B cell (primary cell): ENCODE measurements at regions not wholly inside any gene's neighbourhood (a gene's known extent, or its start where the extent isn't known, plus 50 kb on each side); places are given as distances from the start of the nearest gene placed in this dataset.

Experiments
- ATAC-seq: fragments of 200-7000 bp; cut with Tn5 transposase; one replicate; pipeline ENCODE4 v1.10.0; 2021; ENCODE audit warnings: low read depth, mild to moderate bottlenecking, moderate number of reproducible peaks, moderate library complexity
- CTCF ChIA-PET: fragments of 350-600 bp; sonication (Branson Sonifier 250); formaldehyde crosslinking; loops from one replicate; lab custom pipeline; 2021; ENCODE audit warnings: antibody characterized with exemption, inconsistent platforms; lab: Charles Lee
- POLR2A ChIA-PET: fragments of 350-600 bp; sonication (Branson Sonifier 250); formaldehyde crosslinking; loops from one replicate; lab custom pipeline; 2021; ENCODE audit warnings: antibody characterized with exemption; lab: Charles Lee
- DNase-seq: peaks from one replicate; pipeline ENCODE4 v3.0.0; 2013
- H2AFZ ChIP-seq: 2 replicates; pipeline ENCODE4 v1.6.1; 2012; ENCODE audit warnings: mild to moderate bottlenecking, low read depth, low read length; ENCODE audit not compliant: insufficient read depth, poor library complexity, severe bottlenecking
- H3K27ac ChIP-seq, 2 donors: 1 replicate in 1 of 2; 2 replicates in 1 of 2; pipeline ENCODE4 v1.5.1; 2012 to 2013; ENCODE audit warnings: low read length in 2 of 2, mild to moderate bottlenecking in 2 of 2, moderate library complexity in 1 of 2
- H3K27me3 ChIP-seq, 4 experiments: fragments of 200-600 bp in 1 of 4; sonication (generic) in 1 of 4; replicated peaks in 1 of 4; 1 replicate in 2 of 4; 2 replicates in 2 of 4; pipeline versions ENCODE4 v1.6.1 to v1.7.0; 2013 to 2016; ENCODE audit warnings: low read length in 3 of 4, mild to moderate bottlenecking in 2 of 4, mixed read lengths in 1 of 4, moderate library complexity in 1 of 4; ENCODE audit not compliant: insufficient read depth in 4 of 4, control insufficient read depth in 3 of 4; ENCODE audit errors: control extremely low read depth in 1 of 4
- H3K36me3 ChIP-seq, 2 experiments: replicated peaks in 1 of 2; 1 replicate in 1 of 2; 2 replicates in 1 of 2; pipeline versions ENCODE4 v1.6.1 to v1.7.1; 2013; ENCODE audit warnings: low read length in 1 of 2; ENCODE audit not compliant: insufficient read depth in 2 of 2, control insufficient read depth in 1 of 2; ENCODE audit errors: control extremely low read depth in 1 of 2, extremely low read depth in 1 of 2
- H3K4me1 ChIP-seq, 2 donors: fragments of 200-600 bp in 1 of 2; sonication (generic) in 1 of 2; 1 replicate in 1 of 2; 2 replicates in 1 of 2; pipeline versions ENCODE4 v1.5.1 to v1.6.1; 2013 to 2017; ENCODE audit warnings: low read length in 2 of 2; ENCODE audit not compliant: control insufficient read depth in 2 of 2, insufficient read depth in 2 of 2
- H3K4me2 ChIP-seq: replicated peaks from 2 replicates; pipeline ENCODE3; 2012; ENCODE audit warnings: mild to moderate bottlenecking, low read depth, low read length; ENCODE audit not compliant: poor library complexity, severe bottlenecking
- H3K4me3 ChIP-seq, 5 experiments: fragments of 200-600 bp in 1 of 5; sonication (generic) in 1 of 5; 1 replicate in 3 of 5; 2 replicates in 2 of 5; pipeline versions ENCODE4 v1.5.1 to v1.7.0; 2011 to 2016; ENCODE audit warnings: low read length in 4 of 5, mild to moderate bottlenecking in 4 of 5, low read depth in 2 of 5, control low read depth in 1 of 5, moderate library complexity in 1 of 5; ENCODE audit not compliant: insufficient read depth in 1 of 5; ENCODE audit errors: control extremely low read depth in 1 of 5, extremely low read depth in 1 of 5
- H3K79me2 ChIP-seq: fragments of 200-600 bp; sonication (generic); one replicate; pipeline ENCODE4 v1.6.0; 2016; ENCODE audit warnings: low read length; ENCODE audit not compliant: control insufficient read depth, insufficient read depth
- H3K9ac ChIP-seq: fragments of 200-600 bp; sonication (generic); 2 replicates; pipeline ENCODE4 v1.6.1; 2017; ENCODE audit warnings: mild to moderate bottlenecking, low read length, moderate library complexity
- H3K9me3 ChIP-seq, 3 donors: one replicate each; pipeline versions ENCODE4 v1.6.1 to v1.7.1; 2013; ENCODE audit warnings: low read length in 2 of 3; ENCODE audit not compliant: control insufficient read depth in 2 of 3, insufficient read depth in 1 of 3; ENCODE audit errors: control extremely low read depth in 1 of 3
- H4K20me1 ChIP-seq: 2 replicates; pipeline ENCODE4 v1.6.0; 2012; ENCODE audit warnings: mild to moderate bottlenecking, low read length; ENCODE audit not compliant: insufficient read depth, control insufficient read depth, poor library complexity, severe bottlenecking
- H3K27ac Mint-ChIP-seq: one replicate; pipeline ENCODE4 v1.8.0; 2021; ENCODE audit warnings: mixed read lengths
- H3K27me3 Mint-ChIP-seq: one replicate; pipeline ENCODE4 v1.8.0; 2021; ENCODE audit warnings: mixed read lengths
- H3K4me1 Mint-ChIP-seq: one replicate; pipeline ENCODE4 v1.8.0; 2021; ENCODE audit warnings: mixed read lengths
- H3K4me3 Mint-ChIP-seq: one replicate; pipeline ENCODE4 v1.8.0; 2021; ENCODE audit warnings: mixed read lengths
- H3K9me3 Mint-ChIP-seq: one replicate; pipeline ENCODE4 v1.8.0; 2022; ENCODE audit warnings: mixed read lengths; ENCODE audit not compliant: insufficient read depth
- CTCF ChIP-seq: fragments of 200-600 bp; IDR thresholded peaks from one replicate; pipeline ENCODE4 v1.8.0; 2022; ENCODE audit warnings: antibody characterized with exemption, mild to moderate bottlenecking
- EZH2 ChIP-seq: IDR thresholded peaks from 2 replicates; pipeline ENCODE4 v1.6.1; 2012; ENCODE audit warnings: borderline replicate concordance, low read depth, mild to moderate bottlenecking, moderate library complexity, low read length; ENCODE audit not compliant: insufficient read depth, poor library complexity, severe bottlenecking
- WGBS: methylation state at CpG from one replicate; pipeline ENCODE4 v1.1.5; 2013; ENCODE audit warnings: missing lambda C conversion rate; ENCODE audit not compliant: insufficient coverage; 5-methylcytosine and 5-hydroxymethylcytosine counted together
- intact Hi-C: fragments of 100-400 bp; cut with micrococcal nuclease; formaldehyde crosslinking; loops from one replicate; pipeline ENCODE4 v1.10.0; 2022

GRCh38 chr3:22568285-22568684, 634.8 kb upstream of the UBE2E2 start:
- Histone ChIP-seq H3K79me2 (no peaks in the 10 kb centered on the region), H3K4me3 (no peak overlapping the region), H3K4me1 (no peaks in the 10 kb centered on the region), H3K27me3 (no peaks in the 10 kb centered on the region), H3K9me3 (no peaks in the 10 kb centered on the region), H2AFZ (no peak overlapping the region), H3K4me2 (no peak overlapping the region), H3K36me3 (no peaks in the 10 kb centered on the region), H3K27ac (no peak overlapping the region), H3K9ac (no peak overlapping the region), H4K20me1 (no peaks in the 10 kb centered on the region)
- no peak for DNase-seq
- POLR2A ChIA-PET: no interaction called here
- TF ChIP-seq CTCF: no peak
- TF ChIP-seq EZH2: no peak
- CTCF ChIA-PET: no interaction called here
- intact Hi-C loops: loop anchor here (10.0 kb wide), 1 partner anchor 1307 kb away; no protein-coding TSS in a partner anchor
- no peaks in the 10 kb centered on the region for H3K27me3 Mint-ChIP-seq
- ATAC-seq: no peak
- no peaks in the 10 kb centered on the region for H3K4me1 Mint-ChIP-seq
- H3K9me3 Mint-ChIP-seq: no peaks in the 10 kb centered on the region
- H3K4me3 Mint-ChIP-seq: no peak overlapping the region
- WGBS: no CpG with 5 or more reads among the region's 1 CpG
- no peak overlapping the region for H3K27ac Mint-ChIP-seq

DNA sequence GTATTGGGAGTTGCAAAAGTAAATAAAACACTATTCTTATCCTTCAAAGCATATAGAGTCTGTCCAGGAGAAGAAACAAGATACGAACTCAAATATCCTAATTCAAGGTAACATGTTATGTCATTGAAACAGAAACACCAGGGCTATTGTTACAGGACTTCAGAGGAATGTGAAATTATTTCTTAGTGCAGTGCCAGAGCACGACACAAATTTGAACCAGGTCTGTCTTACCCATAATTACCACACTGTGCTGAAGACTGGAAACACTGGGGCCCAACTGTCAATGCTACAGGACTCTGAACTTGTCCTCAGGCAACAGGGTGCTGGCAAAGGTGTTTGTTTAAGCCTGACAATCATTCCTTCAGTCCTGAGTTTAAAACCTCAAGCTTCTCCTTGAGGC, 633.6 kb upstream of the UBE2E2 start:
- no peaks in the 10 kb centered on the region for H3K9me3 Mint-ChIP-seq
- no peak overlapping the region for H3K4me3 Mint-ChIP-seq
- H2AFZ ChIP-seq: no peak overlapping the region
- DNase-seq (no peak), ATAC-seq (no peak)
- H3K4me1 ChIP-seq: no peaks in the 10 kb centered on the region
- no peaks in the 10 kb centered on the region for H3K79me2 ChIP-seq
- H3K36me3 ChIP-seq: no peaks in the 10 kb centered on the region
- no peaks in the 10 kb centered on the region for H3K27me3 ChIP-seq
- no peaks in the 10 kb centered on the region for H3K4me1 Mint-ChIP-seq
- no peak overlapping the region for H3K9ac ChIP-seq
- H4K20me1 ChIP-seq: no peaks in the 10 kb centered on the region
- WGBS: 86% methylated on average over 1 of the region's 2 CpGs
- TF ChIP-seq CTCF: no peak
- no peak for TF ChIP-seq EZH2
- no peak overlapping the region for H3K4me3 ChIP-seq
- POLR2A ChIA-PET: no interaction called here
- no peak overlapping the region for H3K27ac Mint-ChIP-seq
- no peaks in the 10 kb centered on the region for H3K27me3 Mint-ChIP-seq
- H3K27ac ChIP-seq: no peak overlapping the region
- CTCF ChIA-PET: no interaction called here
- H3K9me3 ChIP-seq: no peaks in the 10 kb centered on the region
- no peak overlapping the region for H3K4me2 ChIP-seq
- intact Hi-C loops: loop anchor here (10.0 kb wide), 1 partner anchor 1305 kb away; no protein-coding TSS in a partner anchor
